IPS-18c (cell line): ENCODE measurements at regions not wholly inside any gene's neighbourhood (a gene's known extent, or its start where the extent isn't known, plus 50 kb on each side); places are given as distances from the start of the nearest gene placed in this dataset.

Experiments
- H3K4me3 ChIP-seq: 2 replicates; pipeline ENCODE4 v1.7.0; 2013; ENCODE audit warnings: low read depth, mild to moderate bottlenecking, low read length, moderate library complexity; ENCODE audit not compliant: insufficient read depth
- H3K9me3 ChIP-seq: one replicate; pipeline ENCODE4 v1.6.1; 2013; ENCODE audit warnings: mild to moderate bottlenecking, low read length, moderate library complexity; ENCODE audit not compliant: control insufficient read depth, insufficient read depth

DNA sequence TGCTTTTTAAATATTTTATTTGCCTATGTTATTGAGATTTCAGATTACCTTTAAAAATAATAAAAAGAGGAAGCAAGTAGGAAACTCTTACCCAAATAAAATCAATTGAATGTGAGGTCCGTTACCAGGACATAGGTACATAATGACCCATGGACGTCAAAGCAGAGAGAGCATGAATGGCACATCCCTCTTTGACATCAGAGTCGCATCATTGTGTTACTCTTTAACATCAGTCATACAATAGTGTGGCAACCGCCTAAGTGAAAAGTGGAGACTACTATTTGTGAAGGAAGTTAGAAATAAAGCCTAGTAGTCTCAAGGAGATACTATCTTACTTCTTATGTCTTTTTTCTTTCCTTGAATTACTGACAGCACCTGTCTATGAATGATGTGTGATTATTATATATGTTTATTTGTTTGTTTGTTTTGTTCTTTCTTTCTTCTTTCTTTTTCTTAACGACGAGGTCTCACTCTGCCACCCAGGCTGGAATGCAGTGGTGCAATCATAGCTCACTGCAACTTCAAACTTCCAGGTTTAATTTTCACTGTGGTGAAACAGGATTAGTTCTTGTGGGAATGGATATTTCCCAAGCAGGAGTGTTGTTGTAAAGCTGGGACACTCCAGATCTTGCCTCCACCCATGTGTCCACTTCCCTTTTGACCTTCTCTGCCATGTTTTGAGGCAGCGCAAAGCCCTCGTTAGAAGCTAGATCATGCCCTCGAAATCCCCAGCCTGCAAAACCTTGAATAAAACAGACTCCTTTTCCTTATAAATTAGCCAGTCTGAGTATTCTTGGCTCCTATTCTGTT is 407.2 kb upstream of the NETO1 start:
- Histone ChIP-seq H3K9me3 (no peaks in the 10 kb centered on the region), H3K4me3 (no peak overlapping the region)

DNA sequence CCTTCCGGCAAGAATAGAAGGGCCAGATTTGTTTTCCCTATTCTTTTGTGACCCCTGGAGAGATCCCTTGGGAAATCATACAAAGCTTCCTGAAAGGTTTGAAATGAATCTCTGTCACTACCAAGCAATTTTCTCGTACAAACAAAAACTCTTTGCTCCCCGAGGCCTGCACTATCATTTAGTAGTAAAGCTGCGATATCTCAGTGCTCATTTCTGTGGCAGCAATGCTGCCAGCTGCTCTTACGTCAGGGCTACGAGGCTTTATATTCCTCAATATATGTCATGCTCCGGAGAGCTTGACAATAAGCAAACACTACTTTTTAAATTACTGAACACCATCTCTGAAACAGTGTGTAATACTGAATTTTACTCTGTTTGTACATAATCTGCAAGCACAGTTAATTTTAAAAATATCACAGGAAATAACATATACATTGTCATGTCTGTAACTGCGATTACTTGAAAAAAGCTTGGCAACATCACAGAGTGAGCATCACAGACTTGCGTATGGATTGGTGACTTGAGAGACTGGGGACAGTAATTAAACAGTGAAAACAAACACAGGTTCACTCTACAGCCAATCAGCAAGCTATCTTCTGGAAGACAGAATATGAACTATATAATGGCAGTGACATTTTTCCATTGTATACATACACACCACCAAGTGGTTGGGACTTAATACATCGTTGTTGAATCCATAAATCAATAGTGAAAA is 403.3 kb upstream of the NETO1 start:
- Histone ChIP-seq H3K9me3 (no peaks in the 10 kb centered on the region), H3K4me3 (no peak overlapping the region)

DNA sequence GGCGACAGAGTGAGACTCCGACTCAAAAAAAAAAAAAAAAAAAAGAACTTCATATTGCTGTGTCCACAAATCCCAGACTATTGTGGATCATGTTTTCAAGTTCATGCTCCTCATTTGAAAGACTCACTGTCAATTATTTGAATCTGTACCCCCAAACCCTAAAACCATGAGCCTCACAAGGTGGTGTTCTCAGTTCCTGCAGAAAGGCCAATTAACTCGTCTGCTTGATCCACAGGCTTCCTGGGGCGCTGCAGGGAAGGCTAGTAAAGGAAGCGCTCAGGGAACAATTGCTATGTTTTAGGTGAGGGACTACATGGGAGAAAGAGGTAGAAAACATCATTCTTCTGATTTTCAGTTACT is 396.8 kb upstream of the NETO1 start:
- Histone ChIP-seq H3K4me3 (no peak overlapping the region), H3K9me3 (no peaks in the 10 kb centered on the region)

DNA sequence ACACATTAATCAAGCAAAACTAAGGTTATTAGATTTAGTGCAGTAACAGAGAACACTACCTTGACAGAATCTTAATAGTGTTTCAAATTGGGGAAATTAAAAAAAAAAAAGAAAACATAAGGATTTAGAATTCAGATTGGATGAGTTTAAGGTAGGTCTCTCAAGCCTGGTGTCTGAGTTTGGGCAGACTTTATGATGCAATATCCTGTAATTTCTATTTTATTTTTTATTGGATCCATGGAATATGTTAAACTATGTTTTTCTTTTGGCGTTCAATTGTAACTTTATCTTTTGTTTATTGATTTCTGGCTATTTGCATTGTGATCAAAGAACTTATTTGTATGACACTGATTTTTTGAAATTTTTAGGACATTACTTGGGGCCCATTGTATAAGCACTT is 394.1 kb upstream of the NETO1 start:
- Histone ChIP-seq H3K4me3 (no peak overlapping the region), H3K9me3 (no peaks in the 10 kb centered on the region)

DNA sequence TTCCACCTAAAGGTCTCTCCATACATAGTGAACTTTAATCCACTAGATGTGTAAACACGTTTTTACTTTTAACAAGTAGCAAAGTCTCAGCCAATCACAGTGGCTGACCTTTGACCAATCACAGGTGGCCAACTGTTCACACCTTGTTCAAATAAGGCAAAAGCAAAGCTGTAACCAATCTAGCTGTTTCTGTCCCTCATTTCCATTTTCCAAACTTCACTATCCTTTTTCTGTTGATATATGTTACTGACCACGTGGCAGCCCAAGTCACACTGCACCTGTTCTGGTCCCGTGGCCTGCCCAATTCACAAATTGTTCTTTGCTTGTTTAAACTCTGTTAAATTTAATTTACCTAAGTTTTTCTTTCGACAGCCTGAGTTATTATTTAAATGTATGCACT is 393.5 kb upstream of the NETO1 start:
- no peaks in the 10 kb centered on the region for H3K9me3 ChIP-seq

DNA sequence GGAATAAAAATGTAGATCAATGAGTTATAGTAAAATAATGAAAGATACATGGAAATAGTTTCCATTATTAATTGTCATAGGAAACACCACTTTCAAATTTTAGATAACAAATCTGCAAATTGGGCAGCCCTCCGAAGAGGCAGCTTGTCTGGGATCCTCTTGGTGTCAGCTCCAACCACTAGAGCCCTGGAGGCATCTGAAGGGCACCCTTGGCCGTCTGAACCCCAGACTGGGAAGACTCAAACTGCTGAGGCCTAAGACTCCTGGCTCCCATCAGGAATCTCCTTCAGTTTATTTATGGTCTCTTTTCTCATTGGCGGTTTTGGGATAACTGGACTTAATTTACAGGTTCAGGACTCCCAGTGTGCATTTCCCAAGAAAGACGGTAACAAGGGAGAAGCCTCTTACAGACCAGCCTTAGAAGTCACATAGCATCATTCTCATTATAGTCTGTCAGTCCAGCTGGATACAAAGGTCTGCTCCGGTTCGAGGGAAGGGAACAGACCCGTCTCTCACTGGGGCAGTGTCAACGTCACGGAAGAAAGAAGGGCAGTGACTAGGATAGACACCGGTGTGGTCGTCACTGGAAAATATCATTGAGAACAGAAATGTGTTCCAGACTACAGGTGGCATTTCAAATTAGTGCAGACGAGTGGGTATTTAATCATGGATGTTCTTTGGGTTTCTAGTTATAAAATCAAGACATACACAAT is 390.7 kb upstream of the NETO1 start:
- Histone ChIP-seq H3K4me3 (no peak overlapping the region), H3K9me3 (no peaks in the 10 kb centered on the region)

More for the DNA sequence above, 393.5 kb upstream of the NETO1 start:
- no peak overlapping the region for H3K4me3 ChIP-seq

DNA sequence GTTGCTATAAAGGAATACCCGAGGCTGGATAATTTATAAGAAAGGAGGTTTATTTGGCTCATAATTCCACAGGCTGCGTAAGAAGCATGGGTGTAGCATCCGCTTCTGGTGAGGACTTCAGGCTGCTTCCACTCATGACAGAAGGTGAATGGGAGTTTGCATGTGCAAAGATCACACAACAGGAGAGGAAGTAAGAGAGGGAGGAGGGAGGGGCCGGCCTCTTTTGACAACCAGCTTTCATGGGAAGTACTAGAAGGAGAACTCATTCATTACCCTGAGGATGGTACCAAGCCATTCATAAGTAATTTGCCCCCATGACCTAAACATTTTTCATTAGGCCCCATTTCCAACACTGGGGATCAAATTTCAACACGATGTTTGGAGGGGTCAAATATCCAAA is 386.8 kb upstream of the NETO1 start:
- Histone ChIP-seq H3K9me3 (no peaks in the 10 kb centered on the region), H3K4me3 (no peak overlapping the region)

DNA sequence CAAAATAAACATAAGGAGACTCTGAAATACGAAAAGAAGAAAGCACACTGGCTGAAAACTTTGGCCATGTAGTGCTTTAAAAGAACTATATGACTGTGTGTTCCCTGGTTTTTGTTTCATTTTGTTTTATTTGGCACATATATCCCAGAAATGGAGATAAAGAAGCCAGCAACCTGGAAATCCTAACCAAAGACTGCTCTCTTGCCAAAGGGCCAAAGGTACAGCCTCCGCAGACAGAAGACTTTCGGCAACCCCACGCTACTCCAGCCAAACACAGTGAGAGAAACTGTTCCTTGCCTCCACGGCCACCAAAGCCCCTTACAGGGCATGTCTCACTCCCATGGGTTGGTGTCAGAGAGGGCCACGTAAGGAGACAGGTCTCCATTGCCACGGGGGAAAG is 381.2 kb upstream of the NETO1 start:
- Histone ChIP-seq H3K9me3 (peaks cover 2% of the 10 kb centered on the region), H3K4me3 (no peak overlapping the region)

DNA sequence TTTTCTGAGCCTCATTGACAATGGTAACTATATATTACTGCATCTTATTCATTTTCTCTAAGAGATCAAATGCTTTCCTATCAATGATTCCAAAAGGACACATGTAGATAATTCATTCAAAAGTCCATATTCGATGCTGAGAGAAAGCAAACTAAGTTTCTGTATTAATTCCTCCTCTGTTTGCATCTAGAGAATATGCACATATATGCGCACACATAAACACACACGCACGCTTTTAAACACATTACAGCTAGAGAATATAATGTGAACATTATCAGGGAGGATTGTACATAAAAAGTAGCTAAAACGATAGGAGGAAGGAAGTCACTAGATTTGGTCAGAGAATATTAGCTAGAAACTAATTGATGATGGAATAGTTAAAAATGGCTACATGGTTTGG is 379.0 kb upstream of the NETO1 start:
- H3K4me3 ChIP-seq = no peak overlapping the region
- H3K9me3 ChIP-seq = peaks cover 2% of the 10 kb centered on the region

DNA sequence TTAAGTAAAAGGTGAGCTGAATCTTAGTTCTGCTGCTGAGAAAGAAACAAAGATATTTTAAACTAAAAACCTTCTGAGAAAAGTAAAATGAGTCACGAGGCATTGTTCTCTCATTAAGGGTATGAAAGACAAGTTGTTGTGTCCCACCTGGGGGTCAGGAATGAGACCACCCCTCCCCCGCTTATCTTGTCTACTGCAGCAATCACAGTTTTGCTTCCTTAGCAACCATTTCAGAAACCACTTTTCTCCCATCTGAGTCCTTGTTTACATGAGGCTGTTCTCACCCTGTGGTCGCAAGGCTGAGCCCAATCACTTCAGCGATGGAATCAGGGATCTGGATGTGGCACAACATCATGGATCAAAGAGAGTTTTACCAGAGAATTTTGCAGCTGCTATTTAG is 377.6 kb upstream of the NETO1 start:
- no peak overlapping the region for H3K4me3 ChIP-seq

DNA sequence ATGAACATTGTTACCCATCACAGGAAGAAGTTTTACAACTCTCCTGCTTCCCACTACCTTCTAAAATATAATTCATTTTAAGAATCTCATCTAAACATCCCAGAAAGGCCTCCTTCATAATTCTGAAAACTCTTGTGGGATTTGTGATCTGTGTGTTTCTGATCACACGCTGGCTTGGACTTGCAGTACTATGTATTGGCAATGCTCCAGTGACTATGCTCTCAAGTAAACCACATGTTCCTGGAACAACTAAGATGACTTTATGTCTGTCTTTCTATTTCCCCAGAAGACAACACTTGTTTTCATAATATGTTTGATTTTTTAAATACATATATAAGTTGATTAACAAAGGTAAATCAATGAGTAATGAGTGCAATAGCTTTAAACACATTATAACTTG is 376.6 kb upstream of the NETO1 start:
- Histone ChIP-seq H3K9me3 (peaks cover 2% of the 10 kb centered on the region), H3K4me3 (no peak overlapping the region)

More for the DNA sequence above, 377.6 kb upstream of the NETO1 start:
- peaks cover 2% of the 10 kb centered on the region for H3K9me3 ChIP-seq

DNA sequence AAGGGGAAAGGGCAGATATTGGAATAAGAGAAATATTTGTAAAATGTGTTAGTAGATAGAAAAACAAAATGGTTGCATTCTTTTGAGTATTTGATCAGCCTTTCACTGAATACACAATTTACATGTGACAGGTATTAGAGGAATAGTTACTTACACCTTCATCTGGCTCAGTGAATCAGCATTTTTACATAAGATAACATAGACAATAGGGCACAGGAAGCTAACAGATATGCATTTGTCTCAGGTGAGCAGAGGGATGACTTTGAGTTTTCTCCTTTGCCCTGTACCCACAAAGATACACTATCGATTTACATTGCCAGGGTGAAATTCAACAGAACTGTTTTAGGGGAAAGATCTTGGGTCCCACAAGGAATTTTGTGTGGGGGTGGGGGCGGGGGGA is 373.1 kb upstream of the NETO1 start:
- H3K4me3 ChIP-seq = no peak overlapping the region
- H3K9me3 ChIP-seq = peaks cover 2% of the 10 kb centered on the region

DNA sequence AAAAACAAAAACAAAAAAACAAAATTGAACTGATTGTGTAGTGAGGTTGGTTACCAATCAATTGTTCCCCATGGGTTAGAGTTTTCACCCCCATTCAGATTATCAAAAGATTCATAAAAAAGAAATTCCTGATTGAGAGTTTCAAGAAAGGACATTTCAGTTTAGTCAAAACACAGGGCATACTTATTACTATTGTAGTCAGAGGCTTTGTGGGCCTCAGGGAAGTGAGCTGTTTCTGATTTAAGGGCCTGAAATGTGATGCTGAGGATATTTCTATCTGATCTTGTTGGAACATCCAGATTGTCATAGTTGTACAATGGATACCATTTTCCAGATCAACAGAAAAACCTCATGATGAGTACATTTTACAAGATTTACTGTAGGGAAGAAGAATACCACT is 368.1 kb upstream of the NETO1 start:
- no peak overlapping the region for H3K4me3 ChIP-seq
- no peaks in the 10 kb centered on the region for H3K9me3 ChIP-seq

DNA sequence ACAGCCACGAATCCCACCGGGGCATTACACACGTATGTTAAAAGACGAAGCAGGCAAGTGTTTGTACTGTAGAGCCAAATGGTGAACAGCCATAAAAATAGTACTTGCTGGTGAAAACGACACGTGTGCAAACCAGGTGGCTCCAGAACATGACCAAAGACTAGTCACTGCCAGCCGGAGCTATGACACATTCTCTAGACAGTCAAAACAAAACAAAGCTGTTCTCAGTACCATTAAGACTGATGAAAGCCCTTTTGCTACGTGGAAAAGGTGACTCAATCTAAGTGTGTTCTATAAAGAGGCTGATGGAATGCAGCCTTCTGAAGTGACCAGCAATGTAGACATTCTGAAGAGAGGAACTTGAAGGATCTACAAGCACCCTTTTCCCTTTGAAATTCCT is 367.7 kb upstream of the NETO1 start:
- no peaks in the 10 kb centered on the region for H3K9me3 ChIP-seq

DNA sequence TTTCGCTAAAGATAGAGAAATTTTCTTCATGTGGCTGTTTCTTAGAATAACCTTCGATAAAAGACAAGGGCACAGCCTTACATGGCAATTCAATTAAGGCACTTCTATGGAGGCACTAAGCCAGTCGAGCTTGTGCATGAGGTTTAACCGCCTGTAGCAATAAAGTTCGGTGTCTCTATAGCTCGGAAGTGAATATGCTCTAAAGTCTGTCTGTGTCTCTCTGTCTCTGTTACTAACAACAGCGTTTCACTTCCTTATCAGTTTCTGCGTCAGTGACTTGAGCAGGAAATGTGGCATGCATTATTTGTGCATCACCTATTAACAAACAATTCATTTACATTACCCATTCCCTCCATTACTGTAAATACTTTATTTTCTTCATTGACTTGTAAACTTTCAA is 365.1 kb upstream of the NETO1 start:
- Histone ChIP-seq H3K4me3 (no peak overlapping the region), H3K9me3 (no peaks in the 10 kb centered on the region)

More for the DNA sequence above, 367.7 kb upstream of the NETO1 start:
- no peak overlapping the region for H3K4me3 ChIP-seq

DNA sequence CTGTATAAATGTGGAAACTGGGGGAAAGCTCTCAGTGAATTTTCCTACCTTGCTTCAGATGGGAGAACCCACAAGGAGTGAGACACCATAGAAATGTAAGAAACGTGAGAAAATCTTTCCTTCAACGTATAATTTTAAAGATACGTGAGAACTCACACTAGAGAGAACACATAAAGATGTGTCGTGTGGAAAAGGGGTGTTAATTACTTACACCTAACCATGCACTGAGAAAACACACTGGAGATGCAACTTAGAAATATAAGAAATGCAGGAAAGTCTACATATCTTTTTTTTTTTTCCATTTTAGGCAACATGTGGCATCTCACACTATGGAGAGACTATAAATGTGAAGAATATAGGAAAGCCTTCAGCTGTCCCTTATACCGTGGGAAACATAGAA is 352.9 kb upstream of the NETO1 start:
- H3K4me3 ChIP-seq = no peak overlapping the region
- H3K9me3 ChIP-seq = no peaks in the 10 kb centered on the region

DNA sequence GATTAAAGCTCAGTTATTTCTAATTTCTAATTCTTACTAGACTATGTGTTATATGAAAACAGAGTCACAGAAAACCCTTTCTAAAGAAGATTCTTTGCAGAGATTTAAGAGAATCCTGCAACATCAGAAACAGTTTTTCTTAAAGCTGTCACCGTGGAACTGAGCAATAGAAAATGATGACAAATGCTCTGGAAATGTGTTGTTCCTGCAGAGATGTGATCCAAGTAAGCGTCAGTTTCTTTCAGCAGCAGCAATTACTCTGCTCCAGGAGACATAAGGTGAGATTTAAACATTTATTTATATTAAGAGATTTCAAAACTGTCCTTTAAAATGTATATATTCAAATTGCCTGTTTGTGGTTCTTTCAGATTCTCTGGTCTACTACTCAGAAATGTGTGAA is 350.5 kb upstream of the NETO1 start:
- Histone ChIP-seq H3K4me3 (no peak overlapping the region), H3K9me3 (no peaks in the 10 kb centered on the region)

DNA sequence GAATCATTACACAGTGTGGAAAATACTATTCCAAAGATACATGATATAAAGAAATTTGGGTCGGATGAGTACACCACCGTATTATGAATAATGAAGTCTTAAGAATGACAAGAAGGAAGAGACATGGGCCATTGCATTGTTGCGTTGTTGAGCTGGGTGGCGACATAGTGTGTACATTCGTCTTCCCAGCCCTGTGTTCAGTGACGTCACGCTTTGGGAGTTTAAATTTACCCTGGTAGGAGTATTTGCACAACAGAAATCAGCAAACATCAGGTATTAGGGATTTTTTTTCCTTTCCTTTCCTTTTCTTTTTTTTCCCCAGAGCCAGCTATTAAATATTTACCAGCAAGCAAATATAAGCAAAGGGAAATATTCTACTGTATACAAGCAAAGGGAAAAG is 347.2 kb upstream of the NETO1 start:
- Histone ChIP-seq H3K4me3 (no peak overlapping the region), H3K9me3 (no peaks in the 10 kb centered on the region)
